ENCODE measurements at regions not wholly inside any gene's neighbourhood (a gene's known extent, or its start where the extent isn't known, plus 50 kb on each side); places are given as distances from the start of the nearest gene placed in this dataset.

GRCh38 chr9:115422932-115423440 lies 305.0 kb upstream of the TNC start:
- no peak overlapping the region for H3K4me3 ChIP-seq (ENCODE audit: low read depth, low read length)
- DNase-seq (ENCODE audit: low read depth), result no peak
- no peak for TF ChIP-seq CTCF (conservative IDR thresholded peaks at IDR 0.05; ENCODE audit: low read depth, low read length)

- TF ChIP-seq CTCF (conservative IDR thresholded peaks at IDR 0.05; ENCODE audit: low read depth, low read length), result no peak
- no peak overlapping the region for H3K4me3 ChIP-seq (ENCODE audit: low read depth, low read length)
- no peak for DNase-seq (ENCODE audit: low read depth)
Measured at GRCh38 chr9:115423646-115424045, 305.7 kb upstream of the TNC start.

- H3K4me3 ChIP-seq (ENCODE audit: low read depth, low read length), result no peak overlapping the region
- no peak for TF ChIP-seq CTCF (conservative IDR thresholded peaks at IDR 0.05; ENCODE audit: low read depth, low read length)
- no peak for DNase-seq (ENCODE audit: low read depth)
Measured at GRCh38 chr9:115425601-115426000, 307.6 kb upstream of the TNC start.

GRCh38 chr9:115437418-115437817 lies 319.5 kb upstream of the TNC start:
- no peak for TF ChIP-seq CTCF (conservative IDR thresholded peaks at IDR 0.05; ENCODE audit: low read depth, low read length)
- no peak overlapping the region for H3K4me3 ChIP-seq (ENCODE audit: low read depth, low read length)
- DNase-seq (ENCODE audit: low read depth), result no peak

- no peak overlapping the region for H3K4me3 ChIP-seq (ENCODE audit: low read depth, low read length)
- DNase-seq (ENCODE audit: low read depth), result no peak
- TF ChIP-seq CTCF (conservative IDR thresholded peaks at IDR 0.05; ENCODE audit: low read depth, low read length), result no peak
Measured at GRCh38 chr9:115439641-115440040, 321.7 kb upstream of the TNC start.

GRCh38 chr9:115442054-115442453 lies 324.1 kb upstream of the TNC start:
- H3K4me3 ChIP-seq (ENCODE audit: low read depth, low read length), result no peak overlapping the region
- TF ChIP-seq CTCF (conservative IDR thresholded peaks at IDR 0.05; ENCODE audit: low read depth, low read length), result no peak
- peak; percentile 25 for DNase-seq (ENCODE audit: low read depth)

GRCh38 chr9:115443890-115444289 lies 325.9 kb upstream of the TNC start:
- no peak for DNase-seq (ENCODE audit: low read depth)
- TF ChIP-seq CTCF (conservative IDR thresholded peaks at IDR 0.05; ENCODE audit: low read depth, low read length), result no peak
- H3K4me3 ChIP-seq (ENCODE audit: low read depth, low read length), result no peak overlapping the region

Data from choroid plexus epithelial cell (primary cell).